Panc1 (cell line): ENCODE measurements at regions not wholly inside any gene's neighbourhood (a gene's known extent, or its start where the extent isn't known, plus 50 kb on each side); places are given as distances from the start of the nearest gene placed in this dataset.

Experiments used
- CTCF ChIP-seq: fragments of 450-650 bp; IDR thresholded peaks from 2 replicates; pipeline ENCODE4 v1.5.1; 2017; ENCODE audit warnings: mild to moderate bottlenecking
- POLR2AphosphoS5 ChIP-seq: IDR thresholded peaks from 2 replicates; pipeline ENCODE4 v1.6.1; 2012; ENCODE audit warnings: mild to moderate bottlenecking, low read depth, low read length, moderate library complexity

- no peak for TF ChIP-seq CTCF
- no peak for TF ChIP-seq POLR2AphosphoS5
These were observed 253.8 kb downstream of the ENC1 start for GRCh38 chr5:74386571-74387334.
